WTC11 (cell line): ENCODE measurements at regions not wholly inside any gene's neighbourhood (a gene's known extent, or its start where the extent isn't known, plus 50 kb on each side); places are given as distances from the start of the nearest gene placed in this dataset.
"Not testable (repeated sequence)": the region's sequence is repeated elsewhere in the genome, so short reads cannot be mapped to it uniquely, and the experiment has no call there.

Experiments
- ATAC-seq: fragments of 200-7000 bp; cut with Tn5 transposase; 2 replicates; pipeline ENCODE4 v1.10.0; 2021; ENCODE audit warnings: mild to moderate bottlenecking, moderate library complexity
- CTCF ChIA-PET: fragments of 300-600 bp; sonication (Branson Sonifier 250); formaldehyde crosslinking; loops from one replicate; lab custom pipeline; 2021; ENCODE audit warnings: antibody characterized with exemption; lab: Charles Lee
- POLR2A ChIA-PET: fragments of 350-600 bp; sonication (Branson Sonifier 250); formaldehyde crosslinking; loops from one replicate; lab custom pipeline; 2021; ENCODE audit warnings: antibody characterized with exemption; lab: Charles Lee
- DNase-seq: peaks from one replicate; pipeline ENCODE4 v3.0.0; 2021; ENCODE audit warnings: low spot score
- H3K27ac Mint-ChIP-seq: 2 replicates; pipeline ENCODE4 v1.8.0; 2021; ENCODE audit warnings: mixed read lengths
- H3K27me3 Mint-ChIP-seq: 2 replicates; pipeline ENCODE4 v1.8.0; 2021; ENCODE audit warnings: low read depth, mild to moderate bottlenecking, moderate library complexity, mixed read lengths
- H3K36me3 Mint-ChIP-seq: 2 replicates; pipeline ENCODE4 v1.8.0; 2021; ENCODE audit warnings: mixed read lengths
- H3K4me1 Mint-ChIP-seq: 2 replicates; pipeline ENCODE4 v1.8.0; 2022; ENCODE audit warnings: mixed read lengths
- H3K4me3 Mint-ChIP-seq: 2 replicates; pipeline ENCODE4 v1.8.0; 2021; ENCODE audit warnings: mild to moderate bottlenecking, moderate library complexity, mixed read lengths
- H3K9me3 Mint-ChIP-seq: 2 replicates; pipeline ENCODE4 v1.8.0; 2021; ENCODE audit warnings: mixed read lengths
- ATF1 ChIP-seq: sonication (generic); formaldehyde crosslinking; IDR thresholded peaks from 2 replicates; pipeline ENCODE4 v1.8.1; 2023; ENCODE audit warnings: mild to moderate bottlenecking, moderate library complexity, missing genetic modification reagents
- CREM ChIP-seq: sonication (generic); formaldehyde crosslinking; IDR thresholded peaks from 2 replicates; pipeline ENCODE4 v1.8.1; 2022; ENCODE audit warnings: mild to moderate bottlenecking, missing genetic modification reagents, moderate library complexity
- ESRRA ChIP-seq: sonication (generic); formaldehyde crosslinking; IDR thresholded peaks from 2 replicates; pipeline ENCODE4 v1.8.1; 2022; ENCODE audit warnings: mild to moderate bottlenecking, missing genetic modification reagents, borderline replicate concordance
- KAT7 ChIP-seq: sonication (generic); formaldehyde crosslinking; IDR thresholded peaks from 2 replicates; pipeline ENCODE4 v1.8.1; 2023; ENCODE audit warnings: missing genetic modification reagents, mild to moderate bottlenecking, borderline replicate concordance
- MLX ChIP-seq: sonication (generic); formaldehyde crosslinking; IDR thresholded peaks from 2 replicates; pipeline ENCODE4 v1.8.1; 2023; ENCODE audit warnings: mild to moderate bottlenecking, missing genetic modification reagents, moderate library complexity
- MYBL2 ChIP-seq: sonication (generic); formaldehyde crosslinking; IDR thresholded peaks from 2 replicates; pipeline ENCODE4 v1.8.1; 2023; ENCODE audit warnings: mild to moderate bottlenecking, moderate library complexity, missing genetic modification reagents
- RELA ChIP-seq: sonication (generic); formaldehyde crosslinking; IDR thresholded peaks from 2 replicates; pipeline ENCODE4 v1.8.1; 2022; ENCODE audit warnings: missing genetic modification reagents, mild to moderate bottlenecking, borderline replicate concordance
- TCF7 ChIP-seq: sonication (generic); formaldehyde crosslinking; IDR thresholded peaks from 2 replicates; pipeline ENCODE4 v1.8.0; 2022; ENCODE audit warnings: mild to moderate bottlenecking, low read depth, missing genetic modification reagents, moderate library complexity
- USF2 ChIP-seq: sonication (generic); formaldehyde crosslinking; IDR thresholded peaks from 2 replicates; pipeline ENCODE4 v1.8.1; 2023; ENCODE audit warnings: mild to moderate bottlenecking, missing genetic modification reagents, moderate library complexity
- ZNF263 ChIP-seq: sonication (generic); formaldehyde crosslinking; IDR thresholded peaks from 2 replicates; pipeline ENCODE4 v1.8.1; 2022; ENCODE audit warnings: low read depth, mild to moderate bottlenecking, moderate library complexity, missing genetic modification reagents
- ZNF512 ChIP-seq: sonication (generic); formaldehyde crosslinking; IDR thresholded peaks from 2 replicates; pipeline ENCODE4 v1.8.1; 2022; ENCODE audit warnings: missing genetic modification reagents, borderline replicate concordance
- TF ChIP-seq, protein P1 (sequence below): sonication (generic); formaldehyde crosslinking; IDR thresholded peaks from 2 replicates; pipeline ENCODE4 v1.8.1; 2023; ENCODE audit warnings: mild to moderate bottlenecking, missing genetic modification reagents
- TF ChIP-seq, protein P2 (sequence below): fragments of 250-450 bp; sonication (Bioruptor Pico); IDR thresholded peaks from 2 replicates; pipeline ENCODE4 v2.1.2; 2022; ENCODE audit warnings: mild to moderate bottlenecking, moderate library complexity
- TF ChIP-seq, protein P3 (sequence below): sonication (generic); formaldehyde crosslinking; IDR thresholded peaks from 2 replicates; pipeline ENCODE4 v1.8.1; 2022; ENCODE audit warnings: low read depth, mild to moderate bottlenecking, moderate library complexity, missing genetic modification reagents, borderline replicate concordance
- TF ChIP-seq, protein P4 (sequence below): sonication (generic); formaldehyde crosslinking; IDR thresholded peaks from 2 replicates; pipeline ENCODE4 v1.8.0; 2023; ENCODE audit warnings: missing genetic modification reagents
- TF ChIP-seq, protein P5 (sequence below): sonication (generic); formaldehyde crosslinking; IDR thresholded peaks from 2 replicates; pipeline ENCODE4 v1.8.0; 2022; ENCODE audit warnings: missing genetic modification reagents

DNA sequence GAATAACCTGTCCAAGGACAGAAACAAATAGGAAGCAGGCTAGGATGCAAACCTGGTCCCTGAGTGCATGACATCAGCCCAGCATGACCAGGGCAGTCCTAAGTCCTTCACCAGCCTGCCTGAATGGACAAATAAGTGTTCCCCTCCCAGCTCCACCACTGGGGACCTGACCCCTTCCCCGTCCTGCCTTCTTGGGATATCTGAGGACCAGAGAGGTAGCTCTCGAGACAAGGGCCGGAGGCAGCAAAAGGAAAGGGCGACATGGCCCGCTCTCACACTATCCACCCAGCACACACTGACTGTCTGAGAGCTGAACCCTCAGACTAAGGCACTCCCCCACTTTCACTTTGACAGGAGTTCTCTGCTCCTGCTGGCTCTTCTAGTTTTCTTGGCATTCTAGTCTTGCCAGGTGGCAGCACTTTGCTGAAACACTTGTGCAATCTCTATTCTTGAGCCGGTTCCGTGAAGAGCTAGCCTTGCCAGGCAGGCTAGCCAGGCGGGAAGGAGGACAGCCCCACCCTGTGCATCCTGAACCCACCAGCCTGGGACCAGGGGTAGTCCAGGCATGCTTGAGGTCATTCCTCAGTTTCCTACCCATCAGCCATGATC, 251.1 kb upstream of the RAB4A start:
- no peak overlapping the region for H3K4me3 Mint-ChIP-seq
- ChIA-PET CTCF (no interaction called here), POLR2A (no interaction called here)
- ATAC-seq (no peak), DNase-seq (no peak)
- no peaks in the 10 kb centered on the region for H3K36me3 Mint-ChIP-seq
- no peak for TF ChIP-seq ESRRA
- no peak for TF ChIP-seq ZNF512 (CRISPR knock-in tag)
- TF ChIP-seq KAT7 (CRISPR knock-in tag) = no peak
- TF ChIP-seq, protein P1, sequence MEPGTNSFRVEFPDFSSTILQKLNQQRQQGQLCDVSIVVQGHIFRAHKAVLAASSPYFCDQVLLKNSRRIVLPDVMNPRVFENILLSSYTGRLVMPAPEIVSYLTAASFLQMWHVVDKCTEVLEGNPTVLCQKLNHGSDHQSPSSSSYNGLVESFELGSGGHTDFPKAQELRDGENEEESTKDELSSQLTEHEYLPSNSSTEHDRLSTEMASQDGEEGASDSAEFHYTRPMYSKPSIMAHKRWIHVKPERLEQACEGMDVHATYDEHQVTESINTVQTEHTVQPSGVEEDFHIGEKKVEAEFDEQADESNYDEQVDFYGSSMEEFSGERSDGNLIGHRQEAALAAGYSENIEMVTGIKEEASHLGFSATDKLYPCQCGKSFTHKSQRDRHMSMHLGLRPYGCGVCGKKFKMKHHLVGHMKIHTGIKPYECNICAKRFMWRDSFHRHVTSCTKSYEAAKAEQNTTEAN (CRISPR knock-in tag) = no peak
- no peak for TF ChIP-seq USF2 (CRISPR knock-in tag)
- TF ChIP-seq MYBL2 (CRISPR knock-in tag) = no peak
- no peak for TF ChIP-seq MLX
- H3K9me3 Mint-ChIP-seq = no peaks in the 10 kb centered on the region
- H3K4me1 Mint-ChIP-seq = peaks cover 12% of the 10 kb centered on the region
- H3K27ac Mint-ChIP-seq = no peak overlapping the region
- H3K27me3 Mint-ChIP-seq = 0 out of 2 replicates have a peak, but pooled peaks cover 7% of the 10 kb centered on the region

GRCh38 chr1:229021034-229021433, 249.9 kb upstream of the RAB4A start:
- H3K36me3 Mint-ChIP-seq, H3K9me3 Mint-ChIP-seq, DNase-seq, CTCF ChIA-PET, ATAC-seq, POLR2A ChIA-PET, H3K27ac Mint-ChIP-seq, H3K4me3 Mint-ChIP-seq: not testable (repeated sequence)
- Mint-ChIP-seq H3K27me3 (peaks cover 18% of the 10 kb centered on the region; the same call in 1 of the 2 replicates), H3K4me1 (peaks cover 19% of the 10 kb centered on the region)

GRCh38 chr1:229022595-229023333, 248.1 kb upstream of the RAB4A start:
- POLR2A ChIA-PET = no interaction called here
- H3K4me1 Mint-ChIP-seq = peaks cover 36% of the 10 kb centered on the region
- ATAC-seq (no peak), DNase-seq (no peak)
- CTCF ChIA-PET = no interaction called here
- no peaks in the 10 kb centered on the region for H3K36me3 Mint-ChIP-seq
- TF ChIP-seq, protein P2, sequence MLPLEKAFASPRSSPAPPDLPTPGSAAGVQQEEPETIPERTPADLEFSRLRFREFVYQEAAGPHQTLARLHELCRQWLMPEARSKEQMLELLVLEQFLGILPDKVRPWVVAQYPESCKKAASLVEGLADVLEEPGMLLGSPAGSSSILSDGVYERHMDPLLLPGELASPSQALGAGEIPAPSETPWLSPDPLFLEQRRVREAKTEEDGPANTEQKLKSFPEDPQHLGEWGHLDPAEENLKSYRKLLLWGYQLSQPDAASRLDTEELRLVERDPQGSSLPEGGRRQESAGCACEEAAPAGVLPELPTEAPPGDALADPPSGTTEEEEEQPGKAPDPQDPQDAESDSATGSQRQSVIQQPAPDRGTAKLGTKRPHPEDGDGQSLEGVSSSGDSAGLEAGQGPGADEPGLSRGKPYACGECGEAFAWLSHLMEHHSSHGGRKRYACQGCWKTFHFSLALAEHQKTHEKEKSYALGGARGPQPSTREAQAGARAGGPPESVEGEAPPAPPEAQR (CRISPR knock-in tag) = no peak
- TF ChIP-seq, protein P3, sequence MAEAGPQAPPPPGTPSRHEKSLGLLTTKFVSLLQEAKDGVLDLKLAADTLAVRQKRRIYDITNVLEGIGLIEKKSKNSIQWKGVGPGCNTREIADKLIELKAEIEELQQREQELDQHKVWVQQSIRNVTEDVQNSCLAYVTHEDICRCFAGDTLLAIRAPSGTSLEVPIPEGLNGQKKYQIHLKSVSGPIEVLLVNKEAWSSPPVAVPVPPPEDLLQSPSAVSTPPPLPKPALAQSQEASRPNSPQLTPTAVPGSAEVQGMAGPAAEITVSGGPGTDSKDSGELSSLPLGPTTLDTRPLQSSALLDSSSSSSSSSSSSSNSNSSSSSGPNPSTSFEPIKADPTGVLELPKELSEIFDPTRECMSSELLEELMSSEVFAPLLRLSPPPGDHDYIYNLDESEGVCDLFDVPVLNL = no peak
- TF ChIP-seq RELA (CRISPR knock-in tag) (no peak), CREM (CRISPR knock-in tag) (no peak), TCF7 (CRISPR knock-in tag) (no peak), MLX (no peak), ZNF263 (no peak), ATF1 (no peak)
- TF ChIP-seq, protein P4, sequence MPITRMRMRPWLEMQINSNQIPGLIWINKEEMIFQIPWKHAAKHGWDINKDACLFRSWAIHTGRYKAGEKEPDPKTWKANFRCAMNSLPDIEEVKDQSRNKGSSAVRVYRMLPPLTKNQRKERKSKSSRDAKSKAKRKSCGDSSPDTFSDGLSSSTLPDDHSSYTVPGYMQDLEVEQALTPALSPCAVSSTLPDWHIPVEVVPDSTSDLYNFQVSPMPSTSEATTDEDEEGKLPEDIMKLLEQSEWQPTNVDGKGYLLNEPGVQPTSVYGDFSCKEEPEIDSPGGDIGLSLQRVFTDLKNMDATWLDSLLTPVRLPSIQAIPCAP = no peak
- TF ChIP-seq, protein P5, sequence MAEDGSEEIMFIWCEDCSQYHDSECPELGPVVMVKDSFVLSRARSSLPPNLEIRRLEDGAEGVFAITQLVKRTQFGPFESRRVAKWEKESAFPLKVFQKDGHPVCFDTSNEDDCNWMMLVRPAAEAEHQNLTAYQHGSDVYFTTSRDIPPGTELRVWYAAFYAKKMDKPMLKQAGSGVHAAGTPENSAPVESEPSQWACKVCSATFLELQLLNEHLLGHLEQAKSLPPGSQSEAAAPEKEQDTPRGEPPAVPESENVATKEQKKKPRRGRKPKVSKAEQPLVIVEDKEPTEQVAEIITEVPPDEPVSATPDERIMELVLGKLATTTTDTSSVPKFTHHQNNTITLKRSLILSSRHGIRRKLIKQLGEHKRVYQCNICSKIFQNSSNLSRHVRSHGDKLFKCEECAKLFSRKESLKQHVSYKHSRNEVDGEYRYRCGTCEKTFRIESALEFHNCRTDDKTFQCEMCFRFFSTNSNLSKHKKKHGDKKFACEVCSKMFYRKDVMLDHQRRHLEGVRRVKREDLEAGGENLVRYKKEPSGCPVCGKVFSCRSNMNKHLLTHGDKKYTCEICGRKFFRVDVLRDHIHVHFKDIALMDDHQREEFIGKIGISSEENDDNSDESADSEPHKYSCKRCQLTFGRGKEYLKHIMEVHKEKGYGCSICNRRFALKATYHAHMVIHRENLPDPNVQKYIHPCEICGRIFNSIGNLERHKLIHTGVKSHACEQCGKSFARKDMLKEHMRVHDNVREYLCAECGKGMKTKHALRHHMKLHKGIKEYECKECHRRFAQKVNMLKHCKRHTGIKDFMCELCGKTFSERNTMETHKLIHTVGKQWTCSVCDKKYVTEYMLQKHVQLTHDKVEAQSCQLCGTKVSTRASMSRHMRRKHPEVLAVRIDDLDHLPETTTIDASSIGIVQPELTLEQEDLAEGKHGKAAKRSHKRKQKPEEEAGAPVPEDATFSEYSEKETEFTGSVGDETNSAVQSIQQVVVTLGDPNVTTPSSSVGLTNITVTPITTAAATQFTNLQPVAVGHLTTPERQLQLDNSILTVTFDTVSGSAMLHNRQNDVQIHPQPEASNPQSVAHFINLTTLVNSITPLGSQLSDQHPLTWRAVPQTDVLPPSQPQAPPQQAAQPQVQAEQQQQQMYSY = no peak
- peaks cover 30% of the 10 kb centered on the region for H3K27me3 Mint-ChIP-seq
- H3K27ac Mint-ChIP-seq = no peak overlapping the region
- H3K9me3 Mint-ChIP-seq = no peaks in the 10 kb centered on the region
- no peak overlapping the region for H3K4me3 Mint-ChIP-seq
